Ascending aorta (tissue), 2 donors: ENCODE measurements at regions not wholly inside any gene's neighbourhood (a gene's known extent, or its start where the extent isn't known, plus 50 kb on each side); places are given as distances from the start of the nearest gene placed in this dataset.
"Not testable (repeated sequence)": the region's sequence is repeated elsewhere in the genome, so short reads cannot be mapped to it uniquely, and the experiment has no call there.

ENCODE experiments used
- DNase-seq, 2 donors: peaks; one replicate each; pipeline ENCODE4 v3.0.0-alpha.2; 2019; ENCODE audit warnings: low spot score in 2 of 2
- H3K27ac ChIP-seq, 2 donors: fragments of 200-600 bp; sonication (generic); one replicate each; pipeline ENCODE4 v1.5.1; 2016 to 2017; ENCODE audit warnings: mild to moderate bottlenecking in 1 of 2
- H3K27me3 ChIP-seq: fragments of 200-600 bp; sonication (generic); one replicate; pipeline ENCODE4 v1.5.1; 2017
- H3K36me3 ChIP-seq, 2 donors: fragments of 200-600 bp; sonication (generic); one replicate each; pipeline ENCODE4 v1.5.1; 2016
- H3K4me1 ChIP-seq, 2 donors: fragments of 200-600 bp; sonication (generic); one replicate each; pipeline ENCODE4 v1.5.1; 2016 to 2017; ENCODE audit warnings: mild to moderate bottlenecking in 1 of 2
- H3K4me3 ChIP-seq, 2 donors: fragments of 200-600 bp; sonication (generic); one replicate each; pipeline ENCODE4 v1.5.1; 2016 to 2017; ENCODE audit warnings: mild to moderate bottlenecking in 1 of 2
- H3K9me3 ChIP-seq, 2 donors: fragments of 200-600 bp; sonication (generic); one replicate each; pipeline ENCODE4 v1.5.1; 2016
- CTCF ChIP-seq, 3 experiments: fragments of 200-600 bp in 2 of 3; fragments of 450-650 bp in 1 of 3; sonication (generic) in 2 of 3; IDR thresholded peaks; one replicate each; pipeline ENCODE4 v1.5.1; 2016 to 2019; ENCODE audit warnings: antibody characterized with exemption in 3 of 3, mild to moderate bottlenecking in 1 of 3, moderate library complexity in 1 of 3
- intact Hi-C: fragments of 100-400 bp; cut with DNase I; formaldehyde crosslinking; loops from one replicate; pipeline ENCODE4 v1.15.1; 2023

- H3K4me3 ChIP-seq = no peak overlapping the region
- H3K27ac ChIP-seq = no peak overlapping the region
- intact Hi-C loops = no loop called here
- peaks cover 0 to 9% of the 10 kb centered on the region in 2 donors for H3K9me3 ChIP-seq
- DNase-seq = no peak
- no peaks in the 10 kb centered on the region for H3K36me3 ChIP-seq
- H3K27me3 ChIP-seq = no peaks in the 10 kb centered on the region
- TF ChIP-seq CTCF (IDR thresholded peaks at IDR 0.05) = no peak
- H3K4me1 ChIP-seq = no peaks in the 10 kb centered on the region
Observed at GRCh38 chr15:81924729-81925128, 121.1 kb downstream of the MEX3B start.

GRCh38 chr15:81923561-81924350 lies 122.1 kb downstream of the MEX3B start:
- H3K4me1 ChIP-seq = no peaks in the 10 kb centered on the region

DNA sequence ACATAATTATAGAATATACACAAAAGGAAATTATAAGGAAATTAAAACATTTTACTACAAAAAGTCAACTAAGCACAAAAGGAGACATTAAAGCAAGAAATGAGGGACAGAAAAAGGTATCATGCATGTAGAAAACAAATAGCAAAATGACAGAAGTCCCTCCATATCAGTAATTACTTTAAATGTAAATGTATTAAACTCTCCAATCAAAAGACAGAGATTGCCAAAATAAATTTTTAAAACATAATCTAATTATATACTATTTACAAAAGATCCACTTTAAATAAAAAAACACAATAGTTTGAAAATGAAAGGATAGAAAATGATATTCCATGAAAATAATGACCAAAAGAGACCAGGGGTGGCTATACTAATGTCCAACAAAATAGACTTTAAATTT lies 123.7 kb downstream of the MEX3B start:
- no peaks in the 10 kb centered on the region for H3K36me3 ChIP-seq
- TF ChIP-seq CTCF (IDR thresholded peaks at IDR 0.05) = no peak
- intact Hi-C loops = no loop called here
- DNase-seq = no peak
- no peak overlapping the region for H3K4me3 ChIP-seq
- no peaks in the 10 kb centered on the region for H3K27me3 ChIP-seq
- peaks cover 0 to 12% of the 10 kb centered on the region in 2 donors for H3K9me3 ChIP-seq
- no peaks in the 10 kb centered on the region for H3K4me1 ChIP-seq
- H3K27ac ChIP-seq = no peak overlapping the region

More at GRCh38 chr15:81923561-81924350, 122.1 kb downstream of the MEX3B start:
- Histone ChIP-seq H3K36me3 (no peaks in the 10 kb centered on the region), H3K27ac (no peak overlapping the region), H3K9me3 (peaks cover 0 to 9% of the 10 kb centered on the region in 2 donors), H3K4me3 (no peak overlapping the region), H3K27me3 (no peaks in the 10 kb centered on the region)
- no peak for TF ChIP-seq CTCF (IDR thresholded peaks at IDR 0.05)
- intact Hi-C loops = no loop called here
- no peak for DNase-seq

DNA sequence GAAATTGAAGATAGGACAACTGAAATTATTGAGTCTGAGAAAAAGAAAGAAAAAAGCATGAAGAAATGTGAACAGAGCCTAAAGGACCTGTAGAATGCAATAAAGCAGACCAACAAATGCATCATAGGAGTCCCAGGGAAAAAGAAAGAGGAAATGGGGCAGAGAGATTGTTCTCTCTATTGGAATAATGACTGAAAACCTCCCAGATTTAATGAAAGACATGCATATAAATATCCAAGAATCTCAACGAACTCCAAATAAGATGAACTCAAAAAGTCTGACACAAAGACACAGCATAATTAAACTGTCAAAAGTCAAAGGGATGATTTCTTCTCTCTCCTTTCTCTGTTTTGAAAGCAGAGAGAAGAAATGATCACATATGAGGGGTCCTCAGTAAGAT lies 124.7 kb downstream of the MEX3B start:
- no peak overlapping the region for H3K27ac ChIP-seq
- no peak overlapping the region for H3K4me3 ChIP-seq
- no peak for DNase-seq
- TF ChIP-seq CTCF (IDR thresholded peaks at IDR 0.05) = no peak
- H3K9me3 ChIP-seq = peaks cover 0 to 12% of the 10 kb centered on the region in 2 donors
- H3K36me3 ChIP-seq = no peaks in the 10 kb centered on the region
- H3K27me3 ChIP-seq = no peaks in the 10 kb centered on the region
- no peaks in the 10 kb centered on the region for H3K4me1 ChIP-seq
- intact Hi-C loops = no loop called here

GRCh38 chr15:81918767-81919166 lies 127.1 kb downstream of the MEX3B start:
- H3K27ac ChIP-seq, DNase-seq, H3K4me1 ChIP-seq, intact Hi-C loops, H3K27me3 ChIP-seq, H3K4me3 ChIP-seq, H3K36me3 ChIP-seq: not testable (repeated sequence)
- H3K9me3 ChIP-seq = peaks cover 0 to 12% of the 10 kb centered on the region in 2 donors

GRCh38 chr15:81916451-81916850 lies 129.4 kb downstream of the MEX3B start:
- no peak for TF ChIP-seq CTCF (IDR thresholded peaks at IDR 0.05)
- no peaks in the 10 kb centered on the region for H3K27me3 ChIP-seq
- no peak overlapping the region for H3K4me3 ChIP-seq
- intact Hi-C loops = no loop called here
- no peaks in the 10 kb centered on the region for H3K36me3 ChIP-seq
- DNase-seq = no peak
- peaks cover 0 to 9% of the 10 kb centered on the region in 2 donors for H3K9me3 ChIP-seq
- H3K27ac ChIP-seq = no peak overlapping the region
- peaks cover 0 to 2% of the 10 kb centered on the region in 2 donors for H3K4me1 ChIP-seq
